ENCODE measurements at regions not wholly inside any gene's neighbourhood (a gene's known extent, or its start where the extent isn't known, plus 50 kb on each side); places are given as distances from the start of the nearest gene placed in this dataset.

GRCh38 chr7:32336726-32337125, 153.5 kb downstream of the LSM5 start:
- DNase-seq: no peak

GRCh38 chr7:32335107-32335506, 155.1 kb downstream of the LSM5 start:
- DNase-seq: no peak

GRCh38 chr7:32330602-32331001, 159.6 kb downstream of the LSM5 start:
- no peak for DNase-seq

- no peak for DNase-seq
These were observed 164.1 kb downstream of the LSM5 start for GRCh38 chr7:32326078-32326477.

GRCh38 chr7:32323712-32324111, 166.5 kb downstream of the LSM5 start:
- no peak for DNase-seq

GRCh38 chr7:32319012-32319382, 171.2 kb downstream of the LSM5 start:
- DNase-seq: no peak

- no peak for DNase-seq
These were observed 171.7 kb downstream of the LSM5 start for GRCh38 chr7:32318300-32319011.

GRCh38 chr7:32316839-32317238, 173.3 kb downstream of the LSM5 start:
- no peak for DNase-seq

GRCh38 chr7:32314761-32315160, 175.4 kb downstream of the LSM5 start:
- no peak for DNase-seq

- DNase-seq: no peak
These were observed 188.8 kb downstream of the LSM5 start for GRCh38 chr7:32301427-32301826.

GRCh38 chr7:32299133-32299702, 191.0 kb downstream of the LSM5 start:
- no peak for DNase-seq

GRCh38 chr7:32298408-32299132, 191.6 kb downstream of the LSM5 start:
- no peak for DNase-seq

- DNase-seq: no peak
These were observed 196.3 kb downstream of the LSM5 start for GRCh38 chr7:32293833-32294232.

- peak; percentile 53 for DNase-seq
These were observed 200.3 kb downstream of the LSM5 start for GRCh38 chr7:32289651-32290414.

GRCh38 chr7:32285698-32286097, 204.5 kb downstream of the LSM5 start:
- no peak for DNase-seq

GRCh38 chr7:32283546-32283945, 206.6 kb downstream of the LSM5 start:
- DNase-seq: no peak

- DNase-seq: no peak
These were observed 209.3 kb upstream of the PDE1C start for GRCh38 chr7:32279500-32279899.

- no peak for DNase-seq
These were observed 205.2 kb upstream of the PDE1C start for GRCh38 chr7:32275216-32276009.

- no peak for DNase-seq
These were observed 203.1 kb upstream of the PDE1C start for GRCh38 chr7:32273297-32273696.

GRCh38 chr7:32266932-32267475, 196.8 kb upstream of the PDE1C start:
- DNase-seq: no peak

GRCh38 chr7:32264702-32265284, 194.6 kb upstream of the PDE1C start:
- DNase-seq: no peak

- DNase-seq: no peak
These were observed 193.4 kb upstream of the PDE1C start for GRCh38 chr7:32263611-32264010.
